ENCODE measurements at regions not wholly inside any gene's neighbourhood (a gene's known extent, or its start where the extent isn't known, plus 50 kb on each side); places are given as distances from the start of the nearest gene placed in this dataset.
A peak's percentile ranks its signal among the peaks of the same experiment; 100 is the strongest.
"Not testable (repeated sequence)": the region's sequence is repeated elsewhere in the genome, so short reads cannot be mapped to it uniquely, and the experiment has no call there.

- DNase-seq (ENCODE audit: low spot score in 2 of 2) (no peak), ATAC-seq (no peak)
- no peaks in the 10 kb centered on the region for H3K36me3 Mint-ChIP-seq
- no peaks in the 10 kb centered on the region for H3K9me3 Mint-ChIP-seq
- no peak overlapping the region for H3K27ac Mint-ChIP-seq
Measured at GRCh38 chr15:92705764-92706163, 50.2 kb upstream of the FAM174B start.

DNA sequence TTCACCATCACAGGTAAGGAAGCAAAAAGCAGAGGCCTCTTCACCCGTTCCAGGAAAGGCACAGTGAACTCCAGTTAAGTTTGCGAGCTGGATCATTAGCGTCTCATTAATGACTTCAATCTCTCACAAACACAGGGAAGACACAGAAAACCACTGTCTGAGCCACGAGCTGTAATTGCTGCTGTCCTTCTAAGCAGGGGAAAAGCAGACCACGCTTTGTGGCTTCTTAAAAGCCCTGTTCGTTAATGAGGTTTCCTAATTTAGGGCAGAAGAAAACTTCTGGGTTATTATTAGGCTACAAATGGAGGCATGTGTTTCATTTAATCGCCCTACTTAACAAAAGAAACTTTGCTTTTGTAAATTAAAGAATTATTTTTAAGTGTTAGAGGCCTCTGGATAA is 50.6 kb upstream of the FAM174B start:
- no peaks in the 10 kb centered on the region for H3K9me3 Mint-ChIP-seq
- DNase-seq (ENCODE audit: low spot score in 2 of 2) = no peak
- H3K27ac Mint-ChIP-seq = no peak overlapping the region
- ATAC-seq = no peak
- H3K36me3 Mint-ChIP-seq = no peaks in the 10 kb centered on the region

DNA sequence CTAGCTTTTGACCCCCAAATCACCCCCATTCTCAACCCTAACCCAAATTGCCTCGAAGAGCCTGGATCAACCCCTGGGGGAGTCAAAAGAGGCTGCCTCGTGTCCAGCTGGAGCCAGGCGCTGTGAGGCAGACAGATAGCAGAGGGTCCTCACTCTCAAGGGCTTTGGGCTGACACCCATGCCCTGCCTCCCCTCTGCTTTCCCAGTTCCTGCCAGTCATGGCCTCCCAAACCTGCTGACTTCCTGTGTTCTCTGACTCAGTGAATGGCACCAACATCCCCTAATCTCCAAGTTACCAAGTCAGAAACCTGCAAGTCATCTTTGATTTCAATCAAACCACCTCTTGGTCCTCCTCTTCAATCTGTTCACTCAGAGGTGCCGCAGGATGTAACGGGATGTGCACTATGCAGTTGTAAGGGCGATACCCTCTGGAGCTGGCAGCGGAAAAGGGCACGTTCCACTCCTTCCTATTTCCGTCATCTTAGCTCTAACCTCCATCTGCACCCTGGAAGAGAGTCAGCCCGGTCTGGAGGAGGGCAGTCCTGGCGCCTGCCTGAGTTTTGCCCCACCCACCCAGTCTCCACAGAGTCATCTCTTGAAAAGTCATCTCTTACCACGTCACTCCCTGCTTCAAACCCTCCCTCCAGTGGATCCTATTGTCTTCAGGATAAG is 52.4 kb upstream of the FAM174B start:
- DNase-seq (ENCODE audit: low spot score in 2 of 2) (no peak), ATAC-seq (peak in 1 of 2 donors; percentile 35)
- Mint-ChIP-seq H3K27ac (peak overlapping the region; percentile 4 to 20), H3K36me3 (no peaks in the 10 kb centered on the region), H3K9me3 (no peaks in the 10 kb centered on the region)

DNA sequence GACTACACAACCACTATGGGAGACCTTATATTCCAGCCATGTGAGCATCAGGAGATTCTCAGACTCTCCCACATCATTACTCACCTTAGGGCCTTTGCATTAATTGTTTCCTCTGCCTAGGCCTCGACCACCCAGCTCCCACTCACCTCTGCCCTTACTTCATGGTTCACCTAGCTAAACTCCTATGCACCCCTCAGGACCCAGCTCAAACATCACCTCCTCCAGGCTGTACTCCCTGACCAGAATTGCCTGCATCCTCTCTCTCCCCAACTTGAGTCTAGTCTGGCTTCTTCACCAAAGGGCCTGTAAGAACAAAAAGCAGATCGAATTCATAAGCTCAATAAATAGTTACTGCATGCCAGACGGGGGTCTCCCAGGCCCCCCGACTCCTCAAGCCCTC is 53.1 kb upstream of the FAM174B start:
- H3K27ac Mint-ChIP-seq = peak overlapping the region; percentile 18 to 20
- no peak for DNase-seq (ENCODE audit: low spot score in 2 of 2)
- no peak for ATAC-seq
- no peaks in the 10 kb centered on the region for H3K9me3 Mint-ChIP-seq
- no peaks in the 10 kb centered on the region for H3K36me3 Mint-ChIP-seq

GRCh38 chr15:92709110-92709790 is 53.7 kb upstream of the FAM174B start:
- H3K9me3 Mint-ChIP-seq = no peaks in the 10 kb centered on the region
- no peak for ATAC-seq
- H3K36me3 Mint-ChIP-seq = no peaks in the 10 kb centered on the region
- no peak for DNase-seq (ENCODE audit: low spot score in 2 of 2)
- H3K27ac Mint-ChIP-seq = no peak overlapping the region

GRCh38 chr15:92711457-92711831 is 55.9 kb upstream of the FAM174B start:
- no peak overlapping the region for H3K27ac Mint-ChIP-seq
- H3K9me3 Mint-ChIP-seq = no peaks in the 10 kb centered on the region
- DNase-seq (ENCODE audit: low spot score in 2 of 2) = no peak
- no peak for ATAC-seq
- no peaks in the 10 kb centered on the region for H3K36me3 Mint-ChIP-seq

GRCh38 chr15:92714077-92714476 is 58.5 kb upstream of the FAM174B start:
- Mint-ChIP-seq H3K27ac (no peak overlapping the region), H3K36me3 (no peaks in the 10 kb centered on the region), H3K9me3 (no peaks in the 10 kb centered on the region)
- DNase-seq (ENCODE audit: low spot score in 2 of 2) (no peak), ATAC-seq (peak; percentile 31 to 41)

GRCh38 chr15:92714477-92715401 is 59.2 kb upstream of the FAM174B start:
- ATAC-seq (peak; percentile 87 to 90), DNase-seq (ENCODE audit: low spot score in 2 of 2) (peak; percentile 63 to 85)
- no peaks in the 10 kb centered on the region for H3K36me3 Mint-ChIP-seq
- no peaks in the 10 kb centered on the region for H3K9me3 Mint-ChIP-seq
- no peak overlapping the region for H3K27ac Mint-ChIP-seq

GRCh38 chr15:92715758-92716157 is 60.2 kb upstream of the FAM174B start:
- ATAC-seq (no peak), DNase-seq (ENCODE audit: low spot score in 2 of 2) (no peak)
- peaks cover 0 to 3% of the 10 kb centered on the region in 2 donors for H3K9me3 Mint-ChIP-seq
- no peak overlapping the region for H3K27ac Mint-ChIP-seq
- no peaks in the 10 kb centered on the region for H3K36me3 Mint-ChIP-seq

GRCh38 chr15:92719021-92719420 is 63.4 kb upstream of the FAM174B start:
- no peak for DNase-seq (ENCODE audit: low spot score in 2 of 2)
- Mint-ChIP-seq H3K9me3 (peaks cover 0 to 3% of the 10 kb centered on the region in 2 donors), H3K27ac (no peak overlapping the region), H3K36me3 (no peaks in the 10 kb centered on the region)
- ATAC-seq = no peak

DNA sequence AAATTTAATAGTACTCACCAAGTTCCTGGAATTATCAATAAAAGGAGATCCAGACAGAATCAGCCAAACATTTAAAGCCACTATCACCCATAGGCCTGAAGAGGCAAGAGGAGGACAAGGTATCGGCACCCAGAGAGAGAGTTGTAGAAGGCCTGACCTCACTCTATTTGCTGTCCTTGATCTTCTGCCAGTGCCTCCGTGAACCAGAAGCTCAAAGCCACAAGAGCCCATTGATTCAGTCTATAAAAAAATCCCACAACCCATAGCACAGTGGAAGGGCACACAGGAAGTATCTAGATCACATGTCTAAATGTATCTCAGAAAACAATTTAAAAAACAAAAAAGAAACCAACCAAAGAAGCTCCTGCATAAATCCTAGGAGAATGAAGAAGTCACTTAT is 68.6 kb upstream of the FAM174B start:
- no peak for ATAC-seq

GRCh38 chr15:92725171-92725570 is 69.6 kb upstream of the FAM174B start:
- Mint-ChIP-seq H3K9me3 (peaks cover 0 to 3% of the 10 kb centered on the region in 2 donors), H3K27ac (no peak overlapping the region), H3K36me3 (no peaks in the 10 kb centered on the region)
- DNase-seq (ENCODE audit: low spot score in 2 of 2) (no peak), ATAC-seq (no peak)

More for the DNA sequence above, 68.6 kb upstream of the FAM174B start:
- peaks cover 0 to 3% of the 10 kb centered on the region in 2 donors for H3K9me3 Mint-ChIP-seq
- no peak overlapping the region for H3K27ac Mint-ChIP-seq
- no peaks in the 10 kb centered on the region for H3K36me3 Mint-ChIP-seq
- DNase-seq (ENCODE audit: low spot score in 2 of 2) = no peak

GRCh38 chr15:92728266-92728665 is 72.7 kb upstream of the FAM174B start:
- DNase-seq (ENCODE audit: low spot score in 2 of 2) = no peak
- Mint-ChIP-seq H3K27ac (no peak overlapping the region), H3K36me3 (no peaks in the 10 kb centered on the region), H3K9me3 (no peaks in the 10 kb centered on the region)
- ATAC-seq = no peak

GRCh38 chr15:92733090-92733933 is 77.7 kb upstream of the FAM174B start:
- no peaks in the 10 kb centered on the region for H3K36me3 Mint-ChIP-seq
- ATAC-seq = no peak
- H3K27ac Mint-ChIP-seq = peak overlapping the region in 1 of 2 donors; percentile 64
- no peaks in the 10 kb centered on the region for H3K9me3 Mint-ChIP-seq
- DNase-seq (ENCODE audit: low spot score in 2 of 2) = no peak

DNA sequence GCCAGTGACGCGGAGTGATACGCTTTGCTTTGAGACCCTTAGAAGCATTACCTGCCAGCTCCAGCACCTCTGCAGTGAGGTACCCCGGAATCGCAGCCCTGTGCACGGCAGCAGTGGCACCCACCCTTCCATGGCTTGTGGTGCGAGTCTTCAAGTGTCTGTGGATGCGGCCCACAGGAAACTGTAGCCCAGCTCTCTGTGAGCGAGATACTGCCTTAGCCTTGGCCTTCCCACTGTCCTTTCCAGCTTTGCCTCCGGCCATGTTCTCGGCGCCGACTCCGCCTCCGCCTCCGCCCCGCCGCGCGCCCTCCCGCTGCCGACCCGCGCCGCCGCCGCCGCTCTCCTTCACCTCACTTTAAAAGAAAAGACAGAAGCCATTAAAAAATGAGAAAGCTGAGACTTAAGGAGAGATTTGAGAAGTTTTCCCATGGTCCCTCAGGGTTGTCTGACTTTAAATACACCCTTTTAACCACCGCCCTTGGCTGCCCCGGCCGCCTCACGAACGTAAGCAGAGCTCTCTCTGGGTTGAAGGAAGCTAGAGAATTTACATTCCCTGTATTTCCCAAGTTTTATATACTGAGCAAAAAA is 78.5 kb upstream of the FAM174B start:
- peak overlapping the region; percentile 26 to 64 for H3K27ac Mint-ChIP-seq
- H3K36me3 Mint-ChIP-seq = no peaks in the 10 kb centered on the region
- ATAC-seq (peak; percentile 68 to 71), DNase-seq (ENCODE audit: low spot score in 2 of 2) (peak in 1 of 2 donors; percentile 31)
- H3K9me3 Mint-ChIP-seq = no peaks in the 10 kb centered on the region

DNA sequence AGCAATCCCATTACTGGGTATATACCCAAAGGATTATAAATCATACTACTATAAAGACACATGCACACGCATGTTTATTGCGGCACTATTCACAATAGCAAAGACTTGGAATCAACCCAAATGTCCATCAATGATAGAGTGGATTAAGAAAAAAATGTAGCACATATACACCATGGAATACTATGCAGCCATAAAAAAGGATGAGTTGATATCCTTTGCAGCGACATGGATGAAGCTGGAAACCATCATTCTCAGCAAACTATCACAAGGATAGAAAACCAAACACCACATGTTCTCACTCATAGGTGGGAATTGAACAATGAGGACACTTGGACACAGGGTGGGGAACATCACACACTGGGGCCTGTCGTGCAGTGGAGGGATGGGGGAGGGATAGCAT is 83.7 kb upstream of the FAM174B start:
- DNase-seq (ENCODE audit: low spot score in 2 of 2); H3K9me3 Mint-ChIP-seq; ATAC-seq; H3K36me3 Mint-ChIP-seq; H3K27ac Mint-ChIP-seq: not testable (repeated sequence)

All from activated naive CD4-positive, alpha-beta T cell treated with anti-CD3 and anti-CD28 coated beads, Interleukin-2, amount 50 U/mL, for 72 hours (primary cell).